ENCODE measurements at regions not wholly inside any gene's neighbourhood (a gene's known extent, or its start where the extent isn't known, plus 50 kb on each side); places are given as distances from the start of the nearest gene placed in this dataset.
"Not testable (repeated sequence)": the region's sequence is repeated elsewhere in the genome, so short reads cannot be mapped to it uniquely, and the experiment has no call there.

GRCh38 chr7:76142861-76143260 lies 58.8 kb upstream of the SRRM3 start:
- DNase-seq: no peak

GRCh38 chr7:76144664-76145270 lies 56.9 kb upstream of the SRRM3 start:
- H3K4me1 ChIP-seq; H3K27ac ChIP-seq; intact Hi-C loops (cut with DNase I; ENCODE audit: low total_unique reads); DNase-seq; H3K27me3 ChIP-seq; H3K36me3 ChIP-seq (ENCODE audit: low read depth, missing control alignments); H3K4me3 ChIP-seq; H3K9me3 ChIP-seq: not testable (repeated sequence)
- 58 to 77% methylated on average over 5 of the region's 5 CpGs for WGBS, 2 donors

More at GRCh38 chr7:76142861-76143260, 58.8 kb upstream of the SRRM3 start:
- Histone ChIP-seq H3K4me1 (no peaks in the 10 kb centered on the region), H3K4me3 (no peak overlapping the region), H3K27me3 (no peaks in the 10 kb centered on the region), H3K9me3 (no peaks in the 10 kb centered on the region), H3K27ac (no peak overlapping the region), H3K36me3 (ENCODE audit: low read depth, missing control alignments) (no peaks in the 10 kb centered on the region)
- intact Hi-C loops (cut with DNase I; ENCODE audit: low total_unique reads): no loop called here
- TF ChIP-seq POLR2A (IDR thresholded peaks at IDR 0.05) (no peak), CTCF (IDR thresholded peaks at IDR 0.05) (no peak)
- 90 to 93% methylated on average over 5 of the region's 5 CpGs for WGBS, 2 donors

GRCh38 chr7:76146374-76146773 lies 55.3 kb upstream of the SRRM3 start:
- DNase-seq: no peak
- Histone ChIP-seq H3K9me3 (no peaks in the 10 kb centered on the region), H3K4me3 (no peak overlapping the region), H3K36me3 (ENCODE audit: low read depth, missing control alignments) (no peaks in the 10 kb centered on the region), H3K27ac (no peak overlapping the region), H3K4me1 (no peaks in the 10 kb centered on the region), H3K27me3 (no peaks in the 10 kb centered on the region)
- intact Hi-C loops (cut with DNase I; ENCODE audit: low total_unique reads): no loop called here
- TF ChIP-seq POLR2A (IDR thresholded peaks at IDR 0.05) (no peak), CTCF (IDR thresholded peaks at IDR 0.05) (no peak)
- 76 to 80% methylated on average over 4 of the region's 4 CpGs for WGBS, 2 donors

- H3K27me3 ChIP-seq; H3K27ac ChIP-seq; DNase-seq; H3K9me3 ChIP-seq; H3K4me1 ChIP-seq; H3K36me3 ChIP-seq (ENCODE audit: low read depth, missing control alignments); H3K4me3 ChIP-seq; intact Hi-C loops (cut with DNase I; ENCODE audit: low total_unique reads): not testable (repeated sequence)
- WGBS, 2 donors: 83 to 88% methylated on average over 3 of the region's 3 CpGs
Measured at GRCh38 chr7:76148947-76149346, 52.7 kb upstream of the SRRM3 start.

GRCh38 chr7:76149847-76150691 lies 51.6 kb upstream of the SRRM3 start:
- H3K27me3 ChIP-seq: no peaks in the 10 kb centered on the region
- WGBS, 2 donors: 81 to 83% methylated on average over 10 to 53 of the region's 53 CpGs
- H3K4me1 ChIP-seq: no peaks in the 10 kb centered on the region
- H3K27ac ChIP-seq: no peak overlapping the region
- TF ChIP-seq POLR2A (IDR thresholded peaks at IDR 0.05): no peak
- no peak for TF ChIP-seq CTCF (IDR thresholded peaks at IDR 0.05)
- DNase-seq: no peak
- intact Hi-C loops (cut with DNase I; ENCODE audit: low total_unique reads): no loop called here
- H3K36me3 ChIP-seq (ENCODE audit: low read depth, missing control alignments): no peaks in the 10 kb centered on the region
- no peaks in the 10 kb centered on the region for H3K9me3 ChIP-seq
- H3K4me3 ChIP-seq: no peak overlapping the region
